Adrenal gland (tissue), 5 donors: ENCODE measurements at regions not wholly inside any gene's neighbourhood (a gene's known extent, or its start where the extent isn't known, plus 50 kb on each side); places are given as distances from the start of the nearest gene placed in this dataset.

Source experiments
- POLR2A ChIP-seq, 2 donors: fragments of 450-650 bp; IDR thresholded peaks; one replicate each; pipeline ENCODE4 v1.6.1; 2017; ENCODE audit warnings: antibody characterized with exemption in 2 of 2, mild to moderate bottlenecking in 2 of 2, moderate library complexity in 1 of 2
- TF ChIP-seq, protein P1 (sequence below), 6 experiments: fragments of 450-650 bp in 4 of 6; fragments of 200-600 bp in 2 of 6; sonication (generic) in 1 of 6; IDR thresholded peaks; 1 replicate in 5 of 6; 2 replicates in 1 of 6; pipeline versions ENCODE4 v1.5.1 to v1.8.0; 2016 to 2021; ENCODE audit warnings: antibody characterized with exemption in 6 of 6, mild to moderate bottlenecking in 2 of 6, moderate library complexity in 1 of 6
- donor health status: DM: no; HTN: no; CAD: no.

DNA sequence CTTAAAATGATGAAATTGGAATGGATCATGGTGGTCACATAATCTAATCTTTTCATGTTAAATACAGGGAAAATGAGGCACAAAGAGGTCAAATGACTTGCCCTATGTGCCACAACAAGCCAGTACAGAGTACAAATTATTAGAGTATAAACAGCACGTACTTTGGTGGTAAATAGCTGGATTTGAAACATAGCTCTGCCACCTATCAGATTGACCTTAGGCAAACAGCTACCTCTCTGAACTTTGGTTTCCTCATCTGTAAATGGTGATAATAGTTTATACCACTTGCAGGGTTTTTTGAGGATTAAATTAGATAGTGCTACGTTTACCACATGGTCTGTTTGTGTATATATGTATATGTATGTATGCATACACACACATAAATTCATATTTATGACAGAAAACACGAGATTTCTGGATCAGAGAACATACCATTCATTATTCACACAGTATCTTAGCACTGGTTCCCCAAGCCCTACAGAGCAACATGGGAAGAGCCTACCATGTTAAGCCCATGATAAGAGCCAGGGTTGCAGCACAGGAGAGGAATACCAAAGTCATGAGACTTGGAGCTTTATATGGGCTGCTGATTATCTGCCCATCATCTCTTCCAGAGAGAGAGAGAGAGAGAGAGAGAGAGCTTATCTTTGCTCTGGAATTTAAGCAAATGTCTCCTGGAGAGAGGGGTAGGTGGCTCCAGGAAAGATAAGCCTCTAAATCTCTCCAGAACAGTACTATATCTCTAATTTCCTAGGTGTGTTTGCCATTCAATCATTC lies 73.5 kb downstream of the MDH1 start:
- TF ChIP-seq, protein P1, sequence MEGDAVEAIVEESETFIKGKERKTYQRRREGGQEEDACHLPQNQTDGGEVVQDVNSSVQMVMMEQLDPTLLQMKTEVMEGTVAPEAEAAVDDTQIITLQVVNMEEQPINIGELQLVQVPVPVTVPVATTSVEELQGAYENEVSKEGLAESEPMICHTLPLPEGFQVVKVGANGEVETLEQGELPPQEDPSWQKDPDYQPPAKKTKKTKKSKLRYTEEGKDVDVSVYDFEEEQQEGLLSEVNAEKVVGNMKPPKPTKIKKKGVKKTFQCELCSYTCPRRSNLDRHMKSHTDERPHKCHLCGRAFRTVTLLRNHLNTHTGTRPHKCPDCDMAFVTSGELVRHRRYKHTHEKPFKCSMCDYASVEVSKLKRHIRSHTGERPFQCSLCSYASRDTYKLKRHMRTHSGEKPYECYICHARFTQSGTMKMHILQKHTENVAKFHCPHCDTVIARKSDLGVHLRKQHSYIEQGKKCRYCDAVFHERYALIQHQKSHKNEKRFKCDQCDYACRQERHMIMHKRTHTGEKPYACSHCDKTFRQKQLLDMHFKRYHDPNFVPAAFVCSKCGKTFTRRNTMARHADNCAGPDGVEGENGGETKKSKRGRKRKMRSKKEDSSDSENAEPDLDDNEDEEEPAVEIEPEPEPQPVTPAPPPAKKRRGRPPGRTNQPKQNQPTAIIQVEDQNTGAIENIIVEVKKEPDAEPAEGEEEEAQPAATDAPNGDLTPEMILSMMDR (IDR thresholded peaks at IDR 0.05): no peak
- no peak for TF ChIP-seq POLR2A (IDR thresholded peaks at IDR 0.05)
